HG03108 (cell line): ENCODE measurements at regions not wholly inside any gene's neighbourhood (a gene's known extent, or its start where the extent isn't known, plus 50 kb on each side); places are given as distances from the start of the nearest gene placed in this dataset.
"Not testable (repeated sequence)": the region's sequence is repeated elsewhere in the genome, so short reads cannot be mapped to it uniquely, and the experiment has no call there.

Source experiments
- ATAC-seq: cut with Tn5 transposase; IDR thresholded peaks from one replicate; pipeline ENCODE4 v1.9.1; 2021; ENCODE audit warnings: moderate library complexity; ENCODE audit not compliant: unreplicated experiment

DNA sequence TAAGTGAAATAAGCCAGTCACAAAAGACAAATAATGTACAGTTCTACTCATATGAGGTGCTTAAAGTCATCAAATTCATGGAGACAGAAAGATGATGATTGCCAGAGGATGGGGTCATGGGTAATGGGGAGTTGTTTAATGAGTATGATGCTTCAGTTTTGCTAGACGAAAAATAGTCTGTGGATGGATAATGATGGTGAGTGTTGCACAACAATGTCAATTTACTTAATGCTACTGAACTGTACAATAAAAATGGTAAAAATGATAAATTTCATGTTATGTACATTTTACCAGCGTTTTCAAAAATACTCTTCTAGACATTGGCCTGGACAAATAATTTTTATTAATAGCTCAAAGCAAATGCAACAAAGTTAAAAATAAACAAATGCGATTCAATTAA, 118.5 kb upstream of the KYNU start:
- no peak for ATAC-seq

DNA sequence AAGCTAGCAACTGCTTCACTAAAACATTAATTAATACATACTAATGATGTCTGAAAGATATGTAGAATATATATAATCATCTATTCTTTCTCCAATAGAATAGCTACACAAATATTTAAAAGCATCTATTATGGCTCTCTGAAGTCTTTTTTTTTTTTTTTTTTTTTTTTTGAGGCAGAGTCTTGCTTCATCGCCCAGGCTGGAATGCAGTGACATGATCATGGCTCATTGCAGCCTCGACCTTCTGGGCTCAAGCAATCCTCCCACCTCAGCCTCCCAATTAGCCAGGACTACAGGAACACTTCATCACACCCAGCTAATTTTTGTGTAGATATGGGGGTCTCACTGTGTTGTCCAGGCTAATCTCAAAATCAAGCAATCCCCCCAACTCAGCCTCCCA, 120.4 kb upstream of the KYNU start:
- ATAC-seq, result no peak

DNA sequence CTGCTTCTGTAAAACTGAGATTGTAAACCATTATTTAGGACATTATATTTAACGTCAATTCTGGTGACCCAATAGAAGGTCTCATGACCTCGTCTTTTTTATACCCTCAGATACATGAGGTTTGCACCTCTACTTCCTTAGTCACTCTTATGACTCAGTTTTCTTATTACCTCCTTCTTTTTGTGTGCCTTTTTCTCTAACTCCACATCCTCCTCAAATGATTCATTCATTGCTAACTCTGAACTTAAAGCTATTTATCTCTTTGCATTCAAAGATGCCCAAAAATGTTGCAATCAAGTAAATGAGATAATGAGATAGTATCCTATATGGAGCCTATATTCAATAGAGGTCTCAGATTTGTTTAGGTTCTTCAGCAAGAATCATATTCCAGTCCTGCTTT, 121.0 kb upstream of the KYNU start:
- no peak for ATAC-seq

DNA sequence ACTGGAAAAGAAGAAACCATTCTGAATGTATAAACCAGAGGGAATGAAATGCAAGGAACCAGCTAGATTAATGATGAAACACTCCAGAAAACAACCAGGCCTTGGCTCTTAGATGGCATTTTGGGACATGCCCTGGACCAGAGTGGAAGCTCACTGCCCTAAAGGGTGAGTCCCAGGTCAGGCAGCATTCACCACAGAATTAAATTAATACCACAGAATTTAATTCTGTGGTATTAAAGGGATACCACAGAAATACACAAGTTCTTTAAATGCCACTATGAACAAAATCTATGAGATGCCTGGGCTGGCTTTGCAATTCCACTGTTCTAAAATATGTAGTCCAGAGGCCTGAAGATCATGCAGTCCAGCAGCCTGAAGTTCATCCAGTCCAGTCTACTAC, 122.3 kb upstream of the KYNU start:
- no peak for ATAC-seq

DNA sequence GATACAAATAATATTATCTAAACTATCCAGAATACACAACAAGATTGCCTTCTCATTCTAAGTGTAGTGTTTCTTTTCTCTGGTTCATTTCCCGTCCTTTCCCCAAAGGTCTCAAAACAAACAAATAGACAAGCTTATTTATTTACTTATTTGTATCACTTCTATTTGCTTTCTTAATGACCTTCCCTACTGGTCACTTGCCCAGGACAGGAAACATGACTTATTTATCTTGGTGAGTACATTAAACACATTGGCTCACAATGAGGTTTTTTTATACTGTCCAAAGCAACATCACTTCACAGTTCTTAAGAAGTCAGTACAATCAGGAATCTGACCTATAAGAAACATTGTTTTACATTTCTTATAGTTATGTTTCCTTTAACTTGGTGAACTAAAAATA, 123.3 kb upstream of the KYNU start:
- ATAC-seq, result no peak

DNA sequence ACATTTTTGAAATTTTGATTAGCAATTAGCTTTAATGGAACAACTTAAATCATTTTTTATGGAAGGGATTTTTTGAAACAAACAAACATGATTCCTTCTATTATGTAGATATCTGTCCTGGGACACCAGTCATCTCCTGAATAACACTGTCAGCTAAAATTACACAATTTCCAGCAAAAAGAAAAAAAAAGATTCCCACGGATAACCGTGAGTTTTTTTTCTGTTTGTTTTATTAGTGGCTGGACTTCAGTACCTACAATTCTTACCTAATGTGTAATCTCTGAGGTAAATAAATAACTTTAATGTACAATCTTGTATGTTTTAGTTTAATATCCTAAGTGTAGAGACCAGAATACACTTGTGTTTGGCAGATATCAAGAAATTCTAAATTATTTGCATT, 126.6 kb upstream of the KYNU start:
- ATAC-seq, result no peak

DNA sequence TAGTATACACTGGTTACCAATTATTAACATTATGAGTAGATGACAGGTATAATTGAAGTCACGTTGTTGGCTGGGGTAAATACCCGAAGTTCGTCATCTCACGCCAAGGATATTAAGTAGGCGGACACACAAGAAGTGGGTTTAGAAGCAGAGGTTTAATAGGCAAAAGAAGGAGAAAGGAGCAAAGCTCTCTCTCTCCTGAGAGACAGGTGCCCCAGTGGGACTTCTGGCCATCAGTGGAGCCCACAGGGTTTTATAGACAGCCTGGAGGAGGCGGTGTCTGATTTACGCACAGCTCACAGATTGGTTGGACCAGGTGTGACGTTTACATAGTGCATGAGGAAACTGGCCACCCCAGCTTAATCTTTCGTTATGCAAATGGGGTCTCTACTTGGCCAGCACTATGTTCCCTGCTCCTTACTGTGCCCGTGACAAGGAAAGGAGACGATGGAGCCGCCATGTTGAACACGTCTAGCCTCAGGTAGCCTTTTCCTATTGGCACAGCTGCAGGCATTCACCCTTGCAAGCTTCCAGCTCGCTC, 128.8 kb upstream of the KYNU start:
- no peak for ATAC-seq

DNA sequence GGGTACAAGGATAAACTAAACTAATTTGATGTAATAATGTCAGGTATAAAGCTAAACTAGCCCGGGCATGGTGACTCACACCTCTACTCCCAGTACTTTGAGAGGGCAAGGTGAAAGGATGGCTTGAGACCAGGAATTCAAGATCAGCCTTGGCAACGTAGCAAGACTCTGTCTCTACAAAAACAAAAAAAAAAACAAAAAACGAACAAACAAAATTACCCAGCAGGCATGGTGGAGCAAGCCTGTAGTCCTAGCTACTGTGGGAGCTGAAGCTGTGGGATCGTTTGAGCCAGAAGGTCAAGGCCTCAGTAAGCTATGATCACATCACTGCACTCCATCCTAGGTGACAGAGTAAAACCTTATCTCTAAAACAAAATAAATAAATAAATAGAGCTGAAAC, 131.8 kb upstream of the KYNU start:
- no peak for ATAC-seq

DNA sequence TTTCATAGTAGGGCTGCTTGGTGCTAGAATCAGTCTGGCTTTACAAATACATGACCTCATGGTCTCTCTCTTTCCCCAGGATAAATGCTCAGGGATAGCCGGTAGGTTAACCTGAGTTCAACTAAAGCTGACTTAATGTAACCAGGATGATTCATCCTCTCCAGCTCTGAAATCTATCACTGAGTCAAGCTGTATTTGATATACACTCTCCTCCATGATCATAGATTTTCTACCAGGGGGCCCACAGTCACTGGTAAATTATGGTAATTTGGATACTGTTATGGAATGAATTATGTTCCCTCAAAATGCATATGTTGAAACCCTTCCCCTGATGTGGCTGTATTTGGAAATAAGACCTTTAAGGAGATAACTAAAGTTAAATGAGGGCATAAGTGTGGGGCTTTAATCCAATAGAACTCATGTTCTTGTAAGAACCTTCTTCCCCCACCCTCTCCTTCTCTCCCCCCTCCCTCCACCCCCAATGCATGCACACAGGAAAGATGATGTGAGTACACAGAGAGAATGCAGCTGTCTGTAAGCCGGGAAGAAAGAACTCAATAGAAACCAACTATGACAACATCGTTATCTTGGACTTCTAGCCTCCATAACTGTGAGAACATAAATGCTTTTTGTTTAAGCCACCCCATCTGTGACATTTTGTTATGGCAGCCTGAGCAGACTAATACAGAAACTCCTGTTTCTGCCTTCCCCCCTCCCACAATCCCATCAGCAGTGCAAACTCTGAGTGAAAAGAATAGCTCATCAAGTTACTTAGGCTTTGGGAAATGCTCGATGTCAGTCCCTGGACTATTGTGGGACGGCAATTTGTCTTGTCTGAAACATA, 134.9 kb upstream of the KYNU start:
- ATAC-seq, result no peak

DNA sequence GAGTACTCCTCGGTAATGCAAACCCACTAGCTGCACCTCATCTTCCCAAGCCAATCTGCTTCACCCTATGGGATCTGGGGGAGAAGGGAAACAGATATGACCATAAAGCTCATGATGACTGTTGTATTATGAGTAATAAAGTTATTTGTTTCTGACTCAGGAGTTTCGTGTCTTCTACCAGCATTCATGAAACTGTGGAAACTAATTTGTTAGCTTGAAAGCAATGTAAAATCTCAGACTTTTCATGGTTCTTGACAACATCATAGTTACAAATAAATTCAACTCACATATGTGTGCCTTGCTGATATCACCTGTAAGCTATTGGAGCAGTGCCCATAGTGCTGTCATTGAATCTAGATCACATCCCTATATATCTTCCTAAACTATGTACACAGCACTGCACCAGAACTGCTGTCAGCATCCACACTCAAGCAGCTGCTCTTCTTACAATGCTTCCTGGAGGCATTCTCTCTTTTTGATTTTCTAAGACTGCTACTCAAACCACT, 135.6 kb upstream of the KYNU start:
- no peak for ATAC-seq

DNA sequence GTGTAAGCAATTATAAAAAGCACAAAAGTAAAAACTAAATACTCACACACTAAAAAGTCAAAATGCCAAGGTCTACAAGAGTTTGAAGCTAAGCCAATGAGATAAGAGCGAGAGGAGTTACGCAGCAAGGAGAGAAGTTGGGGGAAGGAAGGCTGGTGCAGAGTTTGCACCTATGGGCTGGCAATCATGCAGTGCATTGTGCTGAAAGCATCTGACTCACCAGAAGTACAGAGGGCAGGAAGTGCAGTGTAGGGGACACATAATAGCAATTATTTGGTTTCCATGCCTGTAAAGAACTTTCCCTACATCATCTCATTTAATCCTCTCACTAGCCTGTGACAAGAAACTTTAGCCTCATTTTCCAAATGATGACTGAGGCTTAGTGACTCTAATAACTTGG, 142.7 kb upstream of the KYNU start:
- ATAC-seq, result no peak

DNA sequence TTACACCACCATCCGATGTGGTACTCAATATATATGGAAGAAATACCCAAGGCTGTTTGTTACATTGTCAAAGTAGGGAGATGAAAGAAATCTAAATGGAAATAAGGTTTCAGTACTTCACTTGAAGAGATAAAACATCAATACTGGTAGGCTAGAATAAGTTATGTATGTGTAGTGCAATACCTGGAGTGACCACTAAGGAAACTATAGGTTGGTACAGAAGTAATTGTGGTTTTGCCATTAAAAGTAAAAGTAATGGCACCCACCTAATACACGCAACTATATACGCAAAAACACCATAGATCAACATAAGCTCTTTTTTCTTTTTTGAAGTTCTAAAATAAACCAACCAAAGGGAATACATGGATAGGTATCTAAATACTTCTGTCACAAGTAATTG, 143.2 kb upstream of the KYNU start:
- no peak for ATAC-seq

DNA sequence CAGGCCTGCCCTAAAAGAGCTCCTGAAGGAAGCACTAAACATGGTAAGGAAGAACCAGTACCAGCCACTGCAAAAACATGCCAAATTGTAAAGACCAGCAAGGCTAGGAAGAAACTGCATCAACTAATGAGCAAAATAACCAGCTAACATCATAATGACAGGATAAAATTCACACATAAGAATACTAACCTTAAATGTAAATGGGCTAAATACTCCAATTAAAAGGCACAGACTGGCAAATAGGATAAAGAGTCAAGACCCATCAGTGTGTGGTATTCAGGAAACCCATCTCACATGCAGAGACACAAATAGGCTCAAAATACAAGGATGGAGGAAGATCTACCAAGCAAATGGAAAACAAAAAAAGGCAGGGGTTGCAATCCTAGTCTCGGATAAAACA, 147.7 kb upstream of the KYNU start:
- not testable (repeated sequence) for ATAC-seq

DNA sequence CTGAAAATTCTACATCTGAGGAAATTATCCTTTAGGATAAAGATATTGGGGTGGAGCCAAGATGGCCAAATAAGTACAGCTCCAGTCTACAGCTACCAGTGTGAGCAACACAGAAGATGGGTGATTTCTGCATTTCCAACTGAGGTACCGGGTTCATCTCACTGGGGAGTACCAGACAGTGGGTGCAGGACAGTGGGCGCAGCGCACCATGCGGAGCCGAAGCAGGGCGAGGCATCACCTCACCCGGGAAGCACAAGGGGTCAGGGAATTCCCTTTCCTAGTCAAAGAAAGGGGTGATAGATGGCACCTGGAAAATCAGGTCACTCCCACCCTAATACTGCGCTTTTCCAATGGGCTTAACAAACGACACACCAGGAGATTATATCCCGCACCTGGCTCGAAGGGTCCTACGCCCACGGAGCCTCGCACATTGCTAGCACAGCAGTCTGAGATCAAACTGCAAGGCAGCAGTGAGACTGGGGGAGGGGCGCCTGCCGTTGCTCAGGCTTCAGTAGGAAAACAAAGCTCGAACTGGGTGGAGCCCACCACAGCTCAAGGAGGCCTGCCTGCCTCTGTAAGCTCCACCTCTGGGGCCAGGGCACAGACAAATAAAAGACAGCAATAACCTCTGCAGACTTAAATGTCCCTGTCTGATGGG, 149.5 kb upstream of the KYNU start:
- not testable (repeated sequence) for ATAC-seq

DNA sequence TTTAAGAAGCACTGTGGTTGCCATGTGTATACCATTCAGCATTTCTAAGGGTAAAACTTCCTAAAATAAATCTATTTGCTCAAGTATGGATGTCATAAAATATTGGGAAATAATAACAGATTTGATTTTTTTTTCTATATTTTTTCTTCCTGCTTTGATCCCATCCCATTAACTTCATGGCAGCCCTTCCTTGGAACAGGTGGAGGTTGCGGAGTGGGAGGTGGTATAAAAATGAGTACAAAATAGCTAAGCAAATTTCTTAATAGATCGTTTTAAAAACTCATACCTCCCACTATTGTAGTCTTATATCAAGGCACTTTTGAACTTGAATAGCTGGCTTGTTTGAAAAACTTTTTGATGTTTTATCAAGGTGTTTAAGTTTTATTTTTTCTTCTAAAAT, 152.1 kb upstream of the KYNU start:
- no peak for ATAC-seq

DNA sequence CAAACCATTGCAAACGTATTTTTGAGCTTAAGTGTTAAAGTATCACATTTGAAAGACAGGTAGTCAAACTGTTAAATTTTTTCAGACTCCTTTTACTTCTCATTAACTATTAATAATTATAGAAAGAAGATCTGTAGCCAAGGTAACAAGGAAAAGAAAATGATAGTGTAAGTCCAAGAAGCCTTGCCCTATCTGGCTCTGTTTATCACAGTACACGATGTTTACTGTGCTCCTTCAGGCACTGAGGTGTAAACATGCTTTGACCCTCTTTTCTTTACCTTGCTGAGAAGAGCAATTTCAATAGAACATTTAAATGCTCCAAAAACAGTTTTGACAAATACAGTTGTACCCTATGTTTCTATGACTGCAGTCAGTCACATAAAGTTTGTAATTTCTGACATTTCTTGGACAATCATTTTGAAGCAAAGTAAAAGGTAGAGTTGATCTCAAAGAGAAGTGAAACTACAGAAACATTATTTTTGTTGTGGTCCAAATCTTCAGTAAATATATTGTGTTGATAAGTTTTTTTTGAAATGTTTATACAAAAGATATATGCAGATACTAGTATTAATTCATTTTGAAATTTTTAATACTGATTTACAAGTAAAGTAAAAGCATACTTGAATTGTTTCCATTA, 152.6 kb upstream of the KYNU start:
- peak; percentile 46 for ATAC-seq

DNA sequence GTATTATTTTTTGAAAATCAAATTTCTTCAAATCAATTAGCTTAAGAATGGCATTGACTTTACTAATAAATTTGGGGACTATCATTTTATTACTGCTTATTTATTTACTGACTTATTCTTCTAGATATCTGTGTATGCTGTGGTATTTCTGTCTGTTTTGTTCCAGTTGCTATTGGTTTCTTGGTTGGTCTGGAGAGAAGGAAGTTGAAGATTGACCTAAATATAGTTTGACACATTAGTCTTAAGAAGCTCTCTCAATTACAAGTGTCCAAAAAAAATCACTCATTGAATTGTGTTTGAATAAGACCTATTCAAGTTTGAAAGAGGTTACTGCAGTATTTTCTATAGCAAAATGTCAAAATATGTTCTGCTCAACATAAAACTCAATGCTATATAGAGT, 153.3 kb upstream of the KYNU start:
- no peak for ATAC-seq

DNA sequence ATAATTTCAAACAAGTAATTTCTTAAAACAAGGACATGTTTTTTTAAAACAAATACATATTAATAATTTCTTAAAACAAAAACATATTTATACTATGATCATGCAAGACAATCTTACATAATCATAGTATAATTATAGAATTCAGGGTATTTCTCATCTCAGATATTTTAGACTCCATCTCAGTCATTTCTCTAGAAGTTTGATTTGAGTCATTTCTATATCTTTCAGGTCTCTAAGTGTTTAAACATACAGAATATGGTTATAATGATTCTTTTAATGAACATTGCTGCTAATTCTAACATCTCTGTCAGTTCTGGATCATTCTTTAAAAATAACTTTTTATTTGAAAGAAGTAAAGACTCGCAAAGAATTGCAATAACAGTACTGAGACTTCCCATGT, 154.2 kb upstream of the KYNU start:
- no peak for ATAC-seq

DNA sequence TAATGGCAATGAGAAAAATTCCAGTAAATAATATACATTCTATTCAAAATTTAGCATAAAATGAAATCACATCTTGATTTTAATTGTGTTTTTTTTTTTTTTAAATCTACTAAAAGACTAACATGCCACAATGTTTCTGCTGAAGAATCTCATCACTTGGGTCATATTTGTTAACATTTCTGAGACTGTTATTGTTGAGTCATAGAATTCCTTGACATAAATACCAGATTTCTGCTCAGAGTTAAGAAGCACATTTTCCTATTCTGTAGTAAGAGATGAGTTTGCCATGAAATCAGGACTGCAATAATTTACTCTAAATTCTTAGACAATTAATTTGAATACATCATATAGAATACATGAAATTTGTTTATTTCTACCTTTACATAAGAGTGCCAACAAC, 154.9 kb upstream of the KYNU start:
- no peak for ATAC-seq

DNA sequence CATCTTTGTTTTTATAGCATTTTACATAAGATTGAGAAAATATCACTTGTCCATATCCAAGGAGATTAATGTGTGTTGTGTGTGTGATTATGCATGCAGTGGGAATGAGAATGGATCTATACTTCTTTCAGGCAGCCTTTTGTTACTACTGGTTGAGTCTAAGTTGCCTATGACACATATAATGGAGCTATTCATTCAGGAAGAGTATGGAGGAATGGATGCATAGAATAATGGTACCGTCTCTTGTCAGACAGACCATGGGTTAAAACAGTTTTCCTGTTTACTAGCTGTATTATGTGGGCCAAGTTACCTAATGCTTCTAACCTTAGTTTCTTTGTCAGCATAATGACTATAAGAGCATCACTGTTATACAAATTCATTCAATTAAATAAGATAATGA, 155.4 kb upstream of the KYNU start:
- no peak for ATAC-seq

DNA sequence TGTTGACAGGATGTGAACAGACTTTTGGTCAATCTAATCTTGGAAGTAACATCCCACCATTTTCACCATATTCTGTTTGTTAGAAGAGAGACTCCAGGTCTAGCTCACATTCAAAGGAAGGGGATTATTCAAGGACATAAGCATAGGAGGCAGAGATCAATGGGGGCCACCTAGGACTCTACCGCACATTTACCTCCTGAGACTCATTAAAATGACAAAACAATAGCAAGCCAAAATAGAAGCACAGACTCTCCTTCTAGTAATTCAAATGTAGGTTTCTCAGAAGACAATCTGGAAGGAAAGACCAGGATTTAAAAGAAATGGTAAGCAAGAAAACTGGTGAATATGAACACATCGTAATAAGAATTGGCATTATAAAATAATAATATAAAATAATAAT, 156.4 kb upstream of the KYNU start:
- ATAC-seq, result no peak
